H1 (cell line): ENCODE measurements at regions not wholly inside any gene's neighbourhood (a gene's known extent, or its start where the extent isn't known, plus 50 kb on each side); places are given as distances from the start of the nearest gene placed in this dataset.

Experiments used
- RAD21 ChIP-seq, 2 experiments: IDR thresholded peaks in 1 of 2; conservative IDR thresholded peaks in 1 of 2; 2 replicates each; pipeline ENCODE4 v1.6.1; 2011; ENCODE audit warnings: low read depth in 2 of 2, low read length in 2 of 2, improper control_type of control experiment in 1 of 2, inconsistent platforms in 1 of 2, mild to moderate bottlenecking in 1 of 2, moderate library complexity in 1 of 2

DNA sequence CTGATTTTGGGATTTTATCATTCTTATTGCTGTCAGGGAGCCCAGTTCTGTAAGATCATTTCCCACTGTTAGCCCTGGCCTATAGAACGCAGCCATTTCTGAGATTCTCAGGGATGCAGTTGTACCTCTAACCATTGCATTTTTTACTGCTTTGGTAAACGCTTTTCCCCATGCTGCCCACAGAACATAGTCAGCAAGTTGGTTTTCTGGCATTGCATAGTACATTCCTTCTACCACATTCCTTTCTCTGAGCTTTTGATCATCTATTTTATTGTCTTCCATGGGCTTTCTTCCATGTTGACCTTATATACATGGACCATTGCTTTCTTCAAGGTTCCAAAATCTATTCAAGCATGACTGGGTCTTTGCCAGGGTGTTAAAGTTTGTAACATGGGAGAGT is 86.8 kb upstream of the ST6GAL2 start (continued):
- TF ChIP-seq RAD21 (IDR thresholded peaks at IDR 0.05 in 1 of 2, conservative IDR thresholded peaks at IDR 0.05 in 1 of 2; ENCODE audit: low read depth in 2 of 2, low read length in 2 of 2), result no peak
